H9 (cell line): ENCODE measurements at regions not wholly inside any gene's neighbourhood (a gene's known extent, or its start where the extent isn't known, plus 50 kb on each side); places are given as distances from the start of the nearest gene placed in this dataset.

Experiments
- DNase-seq: peaks from one replicate; pipeline ENCODE4 v3.0.0-alpha.2; 2017
- H2AFZ ChIP-seq: one replicate; pipeline ENCODE4 v1.6.1; 2013; ENCODE audit warnings: mild to moderate bottlenecking, low read length, control low read depth, moderate library complexity
- H2AK5ac ChIP-seq: 2 replicates; pipeline ENCODE4 v1.6.1; 2013; ENCODE audit warnings: low read length, control low read depth, mixed read lengths; ENCODE audit not compliant: insufficient read length
- H2BK120ac ChIP-seq: one replicate; pipeline ENCODE4 v1.6.1; 2013; ENCODE audit warnings: low read depth, mild to moderate bottlenecking, low read length, control low read depth, inconsistent platforms; ENCODE audit not compliant: poor library complexity, severe bottlenecking
- H2BK12ac ChIP-seq: 2 replicates; pipeline ENCODE4 v1.6.1; 2013; ENCODE audit warnings: low read length, control low read depth, mixed read lengths, low read depth; ENCODE audit not compliant: insufficient read length
- H2BK15ac ChIP-seq: 2 replicates; pipeline ENCODE4 v1.6.1; 2013; ENCODE audit warnings: low read depth, low read length, control low read depth
- H2BK20ac ChIP-seq: one replicate; pipeline ENCODE4 v1.6.1; 2013; ENCODE audit warnings: low read depth, mild to moderate bottlenecking, low read length, control low read depth, inconsistent platforms; ENCODE audit not compliant: poor library complexity, severe bottlenecking
- H2BK5ac ChIP-seq: 2 replicates; pipeline ENCODE4 v1.6.1; 2013; ENCODE audit warnings: low read length, control low read depth, mixed read lengths; ENCODE audit not compliant: insufficient read length
- H3K14ac ChIP-seq: 2 replicates; pipeline ENCODE4 v1.6.1; 2013; ENCODE audit warnings: low read length, control low read depth; ENCODE audit not compliant: insufficient read depth
- H3K18ac ChIP-seq: 2 replicates; pipeline ENCODE4 v1.6.1; 2013; ENCODE audit warnings: low read depth, mild to moderate bottlenecking, mixed read lengths, low read length, control low read depth; ENCODE audit not compliant: insufficient read length
- H3K23ac ChIP-seq: 2 replicates; pipeline ENCODE4 v1.6.1; 2013; ENCODE audit warnings: low read length, control low read depth, mixed read lengths, low read depth; ENCODE audit not compliant: insufficient read length
- H3K23me2 ChIP-seq: 2 replicates; pipeline ENCODE4 v1.6.1; 2013; ENCODE audit warnings: low read depth, mild to moderate bottlenecking, mixed read lengths, low read length, control low read depth; ENCODE audit not compliant: insufficient read length, poor library complexity, severe bottlenecking
- H3K27ac ChIP-seq: 2 replicates; pipeline ENCODE4 v1.5.1; 2013; ENCODE audit warnings: low read length, control low read depth, mixed read lengths, low read depth; ENCODE audit not compliant: insufficient read length
- H3K27me3 ChIP-seq: 2 replicates; pipeline ENCODE4 v1.6.1; 2013; ENCODE audit warnings: low read length, control low read depth, inconsistent platforms; ENCODE audit not compliant: insufficient read depth
- H3K4ac ChIP-seq: 2 replicates; pipeline ENCODE4 v1.6.1; 2013; ENCODE audit warnings: low read depth, mild to moderate bottlenecking, control low read depth, inconsistent platforms, low read length, moderate library complexity
- H3K4me1 ChIP-seq: 2 replicates; pipeline ENCODE4 v1.6.1; 2013; ENCODE audit warnings: low read length, control low read depth, inconsistent platforms; ENCODE audit not compliant: insufficient read depth
- H3K4me2 ChIP-seq: 2 replicates; pipeline ENCODE4 v1.6.1; 2013; ENCODE audit warnings: low read length, control low read depth, mixed read lengths; ENCODE audit not compliant: insufficient read length, insufficient read depth
- H3K56ac ChIP-seq: 2 replicates; pipeline ENCODE4 v1.6.1; 2013; ENCODE audit warnings: low read depth, mild to moderate bottlenecking, mixed read lengths, low read length, control low read depth; ENCODE audit not compliant: insufficient read length
- H3K79me1 ChIP-seq: 2 replicates; pipeline ENCODE4 v1.6.1; 2013; ENCODE audit warnings: low read depth, mild to moderate bottlenecking, moderate library complexity, low read length, control low read depth, inconsistent platforms; ENCODE audit not compliant: insufficient read depth, poor library complexity, severe bottlenecking
- H3K79me2 ChIP-seq: 2 replicates; pipeline ENCODE4 v1.6.1; 2013; ENCODE audit warnings: low read length, control low read depth, inconsistent platforms; ENCODE audit not compliant: insufficient read depth
- H3K9ac ChIP-seq: 2 replicates; pipeline ENCODE4 v1.6.1; 2013; ENCODE audit warnings: low read length, control low read depth, mixed read lengths; ENCODE audit not compliant: insufficient read length; ENCODE audit errors: extremely low read depth
- H3K9me3 ChIP-seq: one replicate; pipeline ENCODE4 v1.6.1; 2013; ENCODE audit warnings: low read depth, low read length, inconsistent platforms; ENCODE audit not compliant: control insufficient read depth
- H3T11ph ChIP-seq: one replicate; pipeline ENCODE4 v1.6.1; 2013; ENCODE audit warnings: mild to moderate bottlenecking, low read length, control low read depth, inconsistent platforms
- H4K20me1 ChIP-seq: one replicate; pipeline ENCODE4 v1.6.1; 2013; ENCODE audit not compliant: control insufficient read depth, insufficient read length, insufficient read depth
- H4K5ac ChIP-seq: 2 replicates; pipeline ENCODE4 v1.6.1; 2013; ENCODE audit warnings: low read depth, mild to moderate bottlenecking, mixed read lengths, low read length, control low read depth; ENCODE audit not compliant: insufficient read length
- H4K8ac ChIP-seq: replicated peaks from 2 replicates; pipeline ENCODE4 v1.6.1; 2013; ENCODE audit warnings: low read length, control low read depth, mixed read lengths, low read depth; ENCODE audit not compliant: insufficient read length
- H4K91ac ChIP-seq: 2 replicates; pipeline ENCODE4 v1.6.1; 2013; ENCODE audit warnings: low read depth, mild to moderate bottlenecking, moderate library complexity, mixed read lengths, low read length, control low read depth; ENCODE audit not compliant: insufficient read length
- H3K27ac Mint-ChIP-seq, 3 experiments: 2 replicates in 2 of 3; 3 replicates in 1 of 3; pipeline ENCODE4 v1.8.0; 2020 to 2021; ENCODE audit warnings: mixed read lengths in 3 of 3, mild to moderate bottlenecking in 1 of 3, moderate library complexity in 1 of 3
- H3K27me3 Mint-ChIP-seq: 2 replicates; pipeline ENCODE4 v1.8.0; 2021; ENCODE audit warnings: low read depth, mild to moderate bottlenecking, moderate library complexity, mixed read lengths
- H3K36me3 Mint-ChIP-seq, 3 experiments: 2 replicates in 2 of 3; 3 replicates in 1 of 3; pipeline ENCODE4 v1.8.0; 2020 to 2021; ENCODE audit warnings: low read depth in 3 of 3, mixed read lengths in 3 of 3; ENCODE audit not compliant: insufficient read depth in 1 of 3
- H3K4me1 Mint-ChIP-seq, 2 experiments: 2 replicates each; pipeline ENCODE4 v1.8.0; 2020; ENCODE audit warnings: mixed read lengths in 2 of 2
- H3K4me3 Mint-ChIP-seq, 2 experiments: 2 replicates in 1 of 2; 3 replicates in 1 of 2; pipeline ENCODE4 v1.8.0; 2020 to 2021; ENCODE audit warnings: mild to moderate bottlenecking in 2 of 2, mixed read lengths in 2 of 2, moderate library complexity in 1 of 2
- H3K9me3 Mint-ChIP-seq, 2 experiments: 2 replicates in 1 of 2; 3 replicates in 1 of 2; pipeline ENCODE4 v1.8.0; 2020; ENCODE audit warnings: mild to moderate bottlenecking in 2 of 2, mixed read lengths in 2 of 2, moderate library complexity in 1 of 2
- CTCF ChIP-seq: fragments of 200-600 bp; sonication (generic); conservative IDR thresholded peaks from 3 replicates; pipeline ENCODE4 v1.8.0; 2021; ENCODE audit warnings: antibody characterized with exemption, mild to moderate bottlenecking

GRCh38 chr2:177058747-177059146 lies 153.8 kb upstream of the HNRNPA3 start:
- TF ChIP-seq CTCF = no peak
- Histone ChIP-seq H3K23ac (no peak overlapping the region), H2BK5ac (no peak overlapping the region), H3K18ac (no peak overlapping the region), H3K9me3 (no peaks in the 10 kb centered on the region), H2AK5ac (no peak overlapping the region), H3K4me2 (no peak overlapping the region), H3K27ac (no peak overlapping the region), H3K27me3 (no peaks in the 10 kb centered on the region), H2AFZ (no peak overlapping the region), H2BK15ac (no peak overlapping the region), H3K79me1 (no peaks in the 10 kb centered on the region), H2BK20ac (no peak overlapping the region), H3K23me2 (no peaks in the 10 kb centered on the region), H4K8ac (no peak overlapping the region), H3K4ac (no peak overlapping the region), H2BK12ac (no peak overlapping the region), H2BK120ac (no peak overlapping the region), H3K14ac (no peak overlapping the region), H3K9ac (no peak overlapping the region), H4K5ac (no peak overlapping the region), H4K20me1 (no peaks in the 10 kb centered on the region), H4K91ac (no peak overlapping the region), H3K56ac (no peak overlapping the region), H3K79me2 (no peaks in the 10 kb centered on the region), H3T11ph (no peak overlapping the region), H3K4me1 (no peaks in the 10 kb centered on the region; the same call in 1 of the 2 replicates)
- Mint-ChIP-seq H3K4me3 (no peak overlapping the region), H3K27me3 (no peaks in the 10 kb centered on the region; the same call in none of the 2 replicates), H3K27ac (no peak overlapping the region), H3K4me1 (no peaks in the 10 kb centered on the region), H3K9me3 (no peaks in the 10 kb centered on the region), H3K36me3 (no peaks in the 10 kb centered on the region)
- DNase-seq = no peak
